ENCODE measurements at regions not wholly inside any gene's neighbourhood (a gene's known extent, or its start where the extent isn't known, plus 50 kb on each side); places are given as distances from the start of the nearest gene placed in this dataset.

- TF ChIP-seq CTCF (IDR thresholded peaks at IDR 0.05) = no peak
- no peak for TF ChIP-seq EP300 (IDR thresholded peaks at IDR 0.05)
- TF ChIP-seq POLR2A (IDR thresholded peaks at IDR 0.05) = no peak
Observed at GRCh38 chrX:121135488-121136207, 88.2 kb downstream of the GLUD2 start.
